H9 (cell line): ENCODE measurements at regions not wholly inside any gene's neighbourhood (a gene's known extent, or its start where the extent isn't known, plus 50 kb on each side); places are given as distances from the start of the nearest gene placed in this dataset.

Source experiments
- DNase-seq: peaks from one replicate; pipeline ENCODE4 v3.0.0-alpha.2; 2017
- H2AFZ ChIP-seq: one replicate; pipeline ENCODE4 v1.6.1; 2013; ENCODE audit warnings: mild to moderate bottlenecking, low read length, control low read depth, moderate library complexity
- H2AK5ac ChIP-seq: 2 replicates; pipeline ENCODE4 v1.6.1; 2013; ENCODE audit warnings: low read length, control low read depth, mixed read lengths; ENCODE audit not compliant: insufficient read length
- H2BK120ac ChIP-seq: one replicate; pipeline ENCODE4 v1.6.1; 2013; ENCODE audit warnings: low read depth, mild to moderate bottlenecking, low read length, control low read depth, inconsistent platforms; ENCODE audit not compliant: poor library complexity, severe bottlenecking
- H2BK12ac ChIP-seq: 2 replicates; pipeline ENCODE4 v1.6.1; 2013; ENCODE audit warnings: low read length, control low read depth, mixed read lengths, low read depth; ENCODE audit not compliant: insufficient read length
- H2BK15ac ChIP-seq: 2 replicates; pipeline ENCODE4 v1.6.1; 2013; ENCODE audit warnings: low read depth, low read length, control low read depth
- H2BK20ac ChIP-seq: one replicate; pipeline ENCODE4 v1.6.1; 2013; ENCODE audit warnings: low read depth, mild to moderate bottlenecking, low read length, control low read depth, inconsistent platforms; ENCODE audit not compliant: poor library complexity, severe bottlenecking
- H2BK5ac ChIP-seq: 2 replicates; pipeline ENCODE4 v1.6.1; 2013; ENCODE audit warnings: low read length, control low read depth, mixed read lengths; ENCODE audit not compliant: insufficient read length
- H3K14ac ChIP-seq: 2 replicates; pipeline ENCODE4 v1.6.1; 2013; ENCODE audit warnings: low read length, control low read depth; ENCODE audit not compliant: insufficient read depth
- H3K18ac ChIP-seq: 2 replicates; pipeline ENCODE4 v1.6.1; 2013; ENCODE audit warnings: low read depth, mild to moderate bottlenecking, mixed read lengths, low read length, control low read depth; ENCODE audit not compliant: insufficient read length
- H3K23ac ChIP-seq: 2 replicates; pipeline ENCODE4 v1.6.1; 2013; ENCODE audit warnings: low read length, control low read depth, mixed read lengths, low read depth; ENCODE audit not compliant: insufficient read length
- H3K23me2 ChIP-seq: 2 replicates; pipeline ENCODE4 v1.6.1; 2013; ENCODE audit warnings: low read depth, mild to moderate bottlenecking, mixed read lengths, low read length, control low read depth; ENCODE audit not compliant: insufficient read length, poor library complexity, severe bottlenecking
- H3K27ac ChIP-seq: 2 replicates; pipeline ENCODE4 v1.5.1; 2013; ENCODE audit warnings: low read length, control low read depth, mixed read lengths, low read depth; ENCODE audit not compliant: insufficient read length
- H3K27me3 ChIP-seq: 2 replicates; pipeline ENCODE4 v1.6.1; 2013; ENCODE audit warnings: low read length, control low read depth, inconsistent platforms; ENCODE audit not compliant: insufficient read depth
- H3K4ac ChIP-seq: 2 replicates; pipeline ENCODE4 v1.6.1; 2013; ENCODE audit warnings: low read depth, mild to moderate bottlenecking, control low read depth, inconsistent platforms, low read length, moderate library complexity
- H3K4me1 ChIP-seq: 2 replicates; pipeline ENCODE4 v1.6.1; 2013; ENCODE audit warnings: low read length, control low read depth, inconsistent platforms; ENCODE audit not compliant: insufficient read depth
- H3K4me2 ChIP-seq: 2 replicates; pipeline ENCODE4 v1.6.1; 2013; ENCODE audit warnings: low read length, control low read depth, mixed read lengths; ENCODE audit not compliant: insufficient read length, insufficient read depth
- H3K56ac ChIP-seq: 2 replicates; pipeline ENCODE4 v1.6.1; 2013; ENCODE audit warnings: low read depth, mild to moderate bottlenecking, mixed read lengths, low read length, control low read depth; ENCODE audit not compliant: insufficient read length
- H3K79me1 ChIP-seq: 2 replicates; pipeline ENCODE4 v1.6.1; 2013; ENCODE audit warnings: low read depth, mild to moderate bottlenecking, moderate library complexity, low read length, control low read depth, inconsistent platforms; ENCODE audit not compliant: insufficient read depth, poor library complexity, severe bottlenecking
- H3K79me2 ChIP-seq: 2 replicates; pipeline ENCODE4 v1.6.1; 2013; ENCODE audit warnings: low read length, control low read depth, inconsistent platforms; ENCODE audit not compliant: insufficient read depth
- H3K9ac ChIP-seq: 2 replicates; pipeline ENCODE4 v1.6.1; 2013; ENCODE audit warnings: low read length, control low read depth, mixed read lengths; ENCODE audit not compliant: insufficient read length; ENCODE audit errors: extremely low read depth
- H3K9me3 ChIP-seq: one replicate; pipeline ENCODE4 v1.6.1; 2013; ENCODE audit warnings: low read depth, low read length, inconsistent platforms; ENCODE audit not compliant: control insufficient read depth
- H3T11ph ChIP-seq: one replicate; pipeline ENCODE4 v1.6.1; 2013; ENCODE audit warnings: mild to moderate bottlenecking, low read length, control low read depth, inconsistent platforms
- H4K20me1 ChIP-seq: one replicate; pipeline ENCODE4 v1.6.1; 2013; ENCODE audit not compliant: control insufficient read depth, insufficient read length, insufficient read depth
- H4K5ac ChIP-seq: 2 replicates; pipeline ENCODE4 v1.6.1; 2013; ENCODE audit warnings: low read depth, mild to moderate bottlenecking, mixed read lengths, low read length, control low read depth; ENCODE audit not compliant: insufficient read length
- H4K8ac ChIP-seq: replicated peaks from 2 replicates; pipeline ENCODE4 v1.6.1; 2013; ENCODE audit warnings: low read length, control low read depth, mixed read lengths, low read depth; ENCODE audit not compliant: insufficient read length
- H4K91ac ChIP-seq: 2 replicates; pipeline ENCODE4 v1.6.1; 2013; ENCODE audit warnings: low read depth, mild to moderate bottlenecking, moderate library complexity, mixed read lengths, low read length, control low read depth; ENCODE audit not compliant: insufficient read length
- H3K27ac Mint-ChIP-seq, 3 experiments: 2 replicates in 2 of 3; 3 replicates in 1 of 3; pipeline ENCODE4 v1.8.0; 2020 to 2021; ENCODE audit warnings: mixed read lengths in 3 of 3, mild to moderate bottlenecking in 1 of 3, moderate library complexity in 1 of 3
- H3K27me3 Mint-ChIP-seq: 2 replicates; pipeline ENCODE4 v1.8.0; 2021; ENCODE audit warnings: low read depth, mild to moderate bottlenecking, moderate library complexity, mixed read lengths
- H3K36me3 Mint-ChIP-seq, 3 experiments: 2 replicates in 2 of 3; 3 replicates in 1 of 3; pipeline ENCODE4 v1.8.0; 2020 to 2021; ENCODE audit warnings: low read depth in 3 of 3, mixed read lengths in 3 of 3; ENCODE audit not compliant: insufficient read depth in 1 of 3
- H3K4me1 Mint-ChIP-seq, 2 experiments: 2 replicates each; pipeline ENCODE4 v1.8.0; 2020; ENCODE audit warnings: mixed read lengths in 2 of 2
- H3K4me3 Mint-ChIP-seq, 2 experiments: 2 replicates in 1 of 2; 3 replicates in 1 of 2; pipeline ENCODE4 v1.8.0; 2020 to 2021; ENCODE audit warnings: mild to moderate bottlenecking in 2 of 2, mixed read lengths in 2 of 2, moderate library complexity in 1 of 2
- H3K9me3 Mint-ChIP-seq, 2 experiments: 2 replicates in 1 of 2; 3 replicates in 1 of 2; pipeline ENCODE4 v1.8.0; 2020; ENCODE audit warnings: mild to moderate bottlenecking in 2 of 2, mixed read lengths in 2 of 2, moderate library complexity in 1 of 2
- WGBS: extraction: QIAGEN DNeasy Blood & Tissue Kit; methylation state at CpG from one replicate; pipeline ENCODE4 v1.1.7; 2013; ENCODE audit warnings: missing lambda C conversion rate, low lambda C conversion rate, mixed read lengths; ENCODE audit not compliant: insufficient read length; ENCODE audit errors: extremely low coverage; 5-methylcytosine and 5-hydroxymethylcytosine counted together
- TF ChIP-seq, protein P1 (sequence below): fragments of 200-600 bp; sonication (generic); conservative IDR thresholded peaks from 3 replicates; pipeline ENCODE4 v1.8.0; 2021; ENCODE audit warnings: antibody characterized with exemption, mild to moderate bottlenecking

DNA sequence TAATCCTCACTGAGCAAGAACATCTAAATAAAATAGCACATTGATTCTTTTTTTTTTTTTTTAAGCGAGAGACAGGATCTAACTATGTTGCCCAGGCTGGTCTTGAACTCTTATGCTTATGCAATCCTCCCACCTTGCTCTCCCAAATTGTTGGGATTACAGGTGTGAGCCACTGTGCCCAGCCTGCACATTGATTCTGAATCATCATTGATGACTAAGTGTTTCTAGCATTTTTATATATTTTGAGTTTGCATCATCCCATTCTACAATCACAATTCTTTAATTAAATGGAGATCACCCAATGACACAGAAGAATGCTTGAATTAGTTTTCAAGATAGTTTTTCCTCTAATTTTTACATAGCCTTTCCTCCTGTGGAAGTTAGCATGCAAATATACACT is 354.1 kb downstream of the KLF5 start:
- Histone ChIP-seq H3T11ph (no peak overlapping the region), H4K8ac (no peak overlapping the region), H4K20me1 (no peaks in the 10 kb centered on the region), H3K4me2 (no peak overlapping the region), H3K79me1 (no peaks in the 10 kb centered on the region), H3K27ac (no peak overlapping the region), H2AFZ (no peak overlapping the region), H2BK15ac (no peak overlapping the region), H3K18ac (no peak overlapping the region), H3K23me2 (no peaks in the 10 kb centered on the region), H3K4ac (no peak overlapping the region), H3K27me3 (no peaks in the 10 kb centered on the region), H2BK5ac (no peak overlapping the region), H2BK12ac (no peak overlapping the region), H3K79me2 (no peaks in the 10 kb centered on the region), H4K91ac (no peak overlapping the region), H2AK5ac (no peak overlapping the region), H3K56ac (no peak overlapping the region), H3K4me1 (no peaks in the 10 kb centered on the region), H2BK20ac (no peak overlapping the region), H3K23ac (no peak overlapping the region), H3K14ac (no peak overlapping the region), H4K5ac (no peak overlapping the region), H3K9me3 (no peaks in the 10 kb centered on the region), H3K9ac (no peak overlapping the region), H2BK120ac (no peak overlapping the region)
- Mint-ChIP-seq H3K27me3 (no peaks in the 10 kb centered on the region), H3K36me3 (no peaks in the 10 kb centered on the region; a peak in 1 of 7 replicates), H3K4me1 (peaks cover 6 to 10% of the 10 kb centered on the region in 2 experiments), H3K27ac (no peak overlapping the region), H3K9me3 (no peaks in the 10 kb centered on the region), H3K4me3 (no peak overlapping the region)
- no CpG with 5 or more reads among the region's 1 CpG for WGBS
- TF ChIP-seq, protein P1, sequence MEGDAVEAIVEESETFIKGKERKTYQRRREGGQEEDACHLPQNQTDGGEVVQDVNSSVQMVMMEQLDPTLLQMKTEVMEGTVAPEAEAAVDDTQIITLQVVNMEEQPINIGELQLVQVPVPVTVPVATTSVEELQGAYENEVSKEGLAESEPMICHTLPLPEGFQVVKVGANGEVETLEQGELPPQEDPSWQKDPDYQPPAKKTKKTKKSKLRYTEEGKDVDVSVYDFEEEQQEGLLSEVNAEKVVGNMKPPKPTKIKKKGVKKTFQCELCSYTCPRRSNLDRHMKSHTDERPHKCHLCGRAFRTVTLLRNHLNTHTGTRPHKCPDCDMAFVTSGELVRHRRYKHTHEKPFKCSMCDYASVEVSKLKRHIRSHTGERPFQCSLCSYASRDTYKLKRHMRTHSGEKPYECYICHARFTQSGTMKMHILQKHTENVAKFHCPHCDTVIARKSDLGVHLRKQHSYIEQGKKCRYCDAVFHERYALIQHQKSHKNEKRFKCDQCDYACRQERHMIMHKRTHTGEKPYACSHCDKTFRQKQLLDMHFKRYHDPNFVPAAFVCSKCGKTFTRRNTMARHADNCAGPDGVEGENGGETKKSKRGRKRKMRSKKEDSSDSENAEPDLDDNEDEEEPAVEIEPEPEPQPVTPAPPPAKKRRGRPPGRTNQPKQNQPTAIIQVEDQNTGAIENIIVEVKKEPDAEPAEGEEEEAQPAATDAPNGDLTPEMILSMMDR, result no peak
- DNase-seq, result no peak
